K562 (cell line): ENCODE measurements at regions not wholly inside any gene's neighbourhood (a gene's known extent, or its start where the extent isn't known, plus 50 kb on each side); places are given as distances from the start of the nearest gene placed in this dataset.

Source experiments
- ATAC-seq: fragments of 200-7000 bp; cut with Tn5 transposase; 3 replicates; pipeline ENCODE4 v1.9.1; 2020; ENCODE audit warnings: moderate library complexity
- BruUV-seq: library from RNA; stranded (reverse); fragments of 400-500 nt; replicated peaks from 2 replicates; lab custom pipeline; 2021; lab: Mats Ljungman, UMichigan
- CTCF ChIA-PET: fragments of 300-600 bp; formaldehyde crosslinking; extraction: SDS; loops from one replicate; lab custom pipeline; 2021; ENCODE audit warnings: low intra/inter-chr PET ratio; lab: Yijun Ruan, JAX
- POLR2A ChIA-PET: fragments of 300-600, 350-650 bp; sonication (Branson Sonifier 250); formaldehyde crosslinking; extraction: SDS; loops from one replicate; lab custom pipeline; 2021; ENCODE audit warnings: antibody characterized with exemption, inconsistent platforms; lab: Yijun Ruan, JAX
- DNase-seq, 4 experiments: peaks; one replicate each; pipeline versions ENCODE4 v3.0.0 to v3.0.0-alpha.2; 2011 to 2018; ENCODE audit warnings: low spot score in 3 of 4, mixed read lengths in 3 of 4; ENCODE audit errors: extremely low read depth in 1 of 4
- FAIRE-seq: peaks from 2 replicates; lab custom pipeline; 2011; peaks lifted over from hg19 to GRCh38; lab: Jason Lieb, UNC
- H2AFZ ChIP-seq: 2 replicates; pipeline ENCODE4 v1.6.0; 2011; ENCODE audit warnings: low read depth, low read length, control low read depth, inconsistent platforms
- H3K27ac ChIP-seq: fragments of 200-600 bp; 3 replicates; pipeline ENCODE4 v1.8.0; 2011; ENCODE audit warnings: low read depth, mild to moderate bottlenecking, control low read depth, inconsistent platforms, low read length, moderate library complexity, mixed read lengths; ENCODE audit errors: extremely low read depth
- H3K27me3 ChIP-seq, 2 experiments: fragments of 300-600 bp in 1 of 2; 2 replicates in 1 of 2; 3 replicates in 1 of 2; pipeline versions ENCODE4 v1.6.0 to v1.8.0; 2011; ENCODE audit warnings: inconsistent platforms in 2 of 2, low read length in 2 of 2, mild to moderate bottlenecking in 1 of 2, mixed read lengths in 1 of 2, moderate library complexity in 1 of 2; ENCODE audit not compliant: control insufficient read depth in 2 of 2, insufficient read depth in 2 of 2
- H3K36me3 ChIP-seq: fragments of 300-600 bp; 3 replicates; pipeline ENCODE4 v1.8.0; 2011; ENCODE audit warnings: mild to moderate bottlenecking, low read length, inconsistent platforms; ENCODE audit not compliant: control insufficient read depth, insufficient read depth
- H3K4me1 ChIP-seq, 2 experiments: fragments of 200-600 bp in 1 of 2; replicated peaks in 1 of 2; 2 replicates in 1 of 2; 3 replicates in 1 of 2; pipeline versions ENCODE4 v1.5.1 to v1.8.0; 2011; ENCODE audit warnings: inconsistent platforms in 2 of 2, low read length in 2 of 2, mild to moderate bottlenecking in 1 of 2, mixed read lengths in 1 of 2, moderate library complexity in 1 of 2; ENCODE audit not compliant: control insufficient read depth in 2 of 2, insufficient read depth in 2 of 2
- H3K4me2 ChIP-seq: 2 replicates; pipeline ENCODE4 v1.6.1; 2011; ENCODE audit warnings: low read length, control low read depth, inconsistent platforms, mixed read lengths; ENCODE audit not compliant: insufficient read depth
- H3K4me3 ChIP-seq: fragments of 200-600 bp; sonication (generic), shearing (Covaris generic); 2 replicates; pipeline ENCODE4 v1.5.1; 2016; ENCODE audit warnings: control low read depth, inconsistent platforms
- H3K79me2 ChIP-seq: fragments of 200-600 bp; 3 replicates; pipeline ENCODE4 v1.8.0; 2011; ENCODE audit warnings: low read length, inconsistent platforms; ENCODE audit not compliant: control insufficient read depth, insufficient read depth
- H3K9ac ChIP-seq, 2 experiments: 2 replicates each; pipeline versions ENCODE4 v1.6.0 to v1.6.1; 2011; ENCODE audit warnings: low read depth in 2 of 2, low read length in 2 of 2, control low read depth in 1 of 2, inconsistent platforms in 1 of 2, mild to moderate bottlenecking in 1 of 2, mixed read lengths in 1 of 2; ENCODE audit not compliant: insufficient read depth in 1 of 2
- H3K9me1 ChIP-seq: one replicate; pipeline ENCODE4 v1.6.0; 2011; ENCODE audit warnings: inconsistent platforms, mild to moderate bottlenecking, low read length, moderate library complexity; ENCODE audit not compliant: control insufficient read depth, insufficient read depth
- H3K9me3 ChIP-seq: replicated peaks from 2 replicates; pipeline ENCODE4 v1.5.1; 2011; ENCODE audit warnings: low read depth, low read length, inconsistent platforms; ENCODE audit not compliant: control insufficient read depth, insufficient read depth
- H4K20me1 ChIP-seq: replicated peaks from 2 replicates; pipeline ENCODE4 v1.6.1; 2011; ENCODE audit warnings: low read length, inconsistent platforms, mixed read lengths; ENCODE audit not compliant: control insufficient read depth, insufficient read depth
- GTF2A2 ChIP-seq: IDR thresholded peaks from 2 replicates; pipeline ENCODE4 v1.6.1; 2016; ENCODE audit warnings: mild to moderate bottlenecking, missing genetic modification characterization, missing compliant biosample characterization
- HLTF ChIP-seq: fragments of 450-650 bp; IDR thresholded peaks from 2 replicates; pipeline ENCODE4 v1.6.1; 2016
- NR1H2 ChIP-seq: sonication (generic); formaldehyde crosslinking; IDR thresholded peaks from 2 replicates; pipeline ENCODE4 v1.4.0; 2020; ENCODE audit warnings: mild to moderate bottlenecking, missing genetic modification reagents
- WGBS: fragments of 100-300 bp; shearing (Covaris generic); methylation state at CpG from one replicate; pipeline ENCODE4 v1.1.6; 2016; ENCODE audit warnings: low coverage, mixed read lengths; ENCODE audit not compliant: insufficient coverage; ENCODE audit errors: missing lambda C conversion rate; 5-methylcytosine and 5-hydroxymethylcytosine counted together
- in situ Hi-C: fragments of 300-500 bp; cut with MboI; formaldehyde crosslinking; loops from 4 replicates; pipeline ENCODE4 v1.15.0; 2018; ENCODE audit warnings: inconsistent platforms, mixed read lengths
- intact Hi-C: fragments of 100-400 bp; cut with micrococcal nuclease; formaldehyde crosslinking; loops from 2 replicates; pipeline ENCODE4 v1.14.2; 2022
- TF ChIP-seq, protein P1 (sequence below): fragments of 250-450 bp; sonication (Bioruptor Pico); IDR thresholded peaks from 2 replicates; pipeline ENCODE4 v1.4.0; 2020; ENCODE audit warnings: mild to moderate bottlenecking, moderate library complexity

DNA sequence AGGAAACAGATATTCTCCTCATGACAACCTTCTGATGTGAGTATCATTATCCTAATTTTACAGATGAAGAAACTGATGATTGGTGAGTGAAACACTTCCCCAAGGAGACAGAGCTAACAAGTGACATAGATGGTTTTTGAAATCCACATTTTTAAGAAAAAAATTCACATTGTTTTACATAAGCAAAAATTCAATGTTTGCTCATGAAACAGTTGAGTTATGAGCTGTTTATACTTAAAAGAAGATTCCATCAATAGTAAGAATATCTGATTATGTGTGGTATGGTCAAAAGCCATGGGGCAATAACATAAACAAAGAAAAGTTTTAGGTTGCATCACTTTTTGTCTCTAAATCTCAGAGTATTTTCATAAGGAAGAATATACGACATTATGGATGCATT, 167.9 kb upstream of the PAPPA start:
- Histone ChIP-seq H3K4me2 (no peak overlapping the region), H3K79me2 (no peaks in the 10 kb centered on the region), H3K27ac (no peak overlapping the region), H3K36me3 (no peaks in the 10 kb centered on the region), H3K4me3 (no peak overlapping the region), H3K9me1 (no peaks in the 10 kb centered on the region), H3K4me1 (no peaks in the 10 kb centered on the region), H3K9ac (no peak overlapping the region), H2AFZ (no peak overlapping the region), H4K20me1 (no peaks in the 10 kb centered on the region), H3K27me3 (no peaks in the 10 kb centered on the region), H3K9me3 (no peaks in the 10 kb centered on the region; the same call in 1 of the 2 replicates)
- no peak for DNase-seq
- in situ Hi-C loops, result no loop called here
- no TSS peak for BruUV-seq
- TF ChIP-seq, protein P1, sequence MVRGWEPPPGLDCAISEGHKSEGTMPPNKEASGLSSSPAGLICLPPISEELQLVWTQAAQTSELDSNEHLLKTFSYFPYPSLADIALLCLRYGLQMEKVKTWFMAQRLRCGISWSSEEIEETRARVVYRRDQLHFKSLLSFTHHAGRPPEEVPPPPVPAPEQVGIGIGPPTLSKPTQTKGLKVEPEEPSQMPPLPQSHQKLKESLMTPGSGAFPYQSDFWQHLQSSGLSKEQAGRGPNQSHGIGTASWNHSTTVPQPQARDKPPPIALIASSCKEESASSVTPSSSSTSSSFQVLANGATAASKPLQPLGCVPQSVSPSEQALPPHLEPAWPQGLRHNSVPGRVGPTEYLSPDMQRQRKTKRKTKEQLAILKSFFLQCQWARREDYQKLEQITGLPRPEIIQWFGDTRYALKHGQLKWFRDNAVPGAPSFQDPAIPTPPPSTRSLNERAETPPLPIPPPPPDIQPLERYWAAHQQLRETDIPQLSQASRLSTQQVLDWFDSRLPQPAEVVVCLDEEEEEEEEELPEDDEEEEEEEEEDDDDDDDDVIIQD (CRISPR knock-in tag), result no peak
- TF ChIP-seq NR1H2 (no peak), GTF2A2 (tag) (no peak)
- ChIA-PET CTCF (no interaction called here), POLR2A (no interaction called here)
- intact Hi-C loops, result no loop called here
- ATAC-seq, result no peak
- 0% methylated on average over 1 of the region's 1 CpG for WGBS
- no peak for FAIRE-seq

DNA sequence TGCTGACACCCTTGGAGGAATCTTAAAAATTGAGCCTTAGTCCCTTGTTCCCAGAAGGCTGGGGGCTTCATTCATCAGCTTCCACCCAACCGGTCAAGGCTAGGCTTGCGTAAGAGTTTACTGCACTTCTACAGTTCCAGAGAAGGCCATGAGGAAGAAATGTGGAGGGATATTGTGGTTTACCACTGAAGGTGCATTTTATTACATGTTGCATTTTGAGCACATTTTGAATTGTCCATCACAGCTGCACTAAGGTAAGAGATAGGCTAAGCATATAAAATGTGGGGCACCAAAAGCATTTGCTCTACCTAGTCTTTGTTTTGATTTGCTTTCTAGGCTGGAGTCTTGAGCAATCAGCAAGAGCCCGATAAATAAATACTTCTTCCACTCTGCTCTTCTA, 167.1 kb upstream of the PAPPA start:
- no peak overlapping the region for H3K4me2 ChIP-seq
- ATAC-seq (no peak), DNase-seq (no peak), FAIRE-seq (no peak)
- H3K27me3 ChIP-seq, result no peaks in the 10 kb centered on the region
- H4K20me1 ChIP-seq, result no peaks in the 10 kb centered on the region
- CTCF ChIA-PET, result no interaction called here
- no peak overlapping the region for H2AFZ ChIP-seq
- no peak overlapping the region for H3K9ac ChIP-seq
- POLR2A ChIA-PET, result no interaction called here
- no peaks in the 10 kb centered on the region for H3K36me3 ChIP-seq
- WGBS, result 7% methylated on average over 3 of the region's 3 CpGs
- H3K9me3 ChIP-seq, result no peaks in the 10 kb centered on the region; the same call in 1 of the 2 replicates
- no TSS peak for BruUV-seq
- in situ Hi-C loops, result no loop called here
- no peak overlapping the region for H3K27ac ChIP-seq
- no peak overlapping the region for H3K4me3 ChIP-seq
- TF ChIP-seq HLTF, result no peak
- H3K79me2 ChIP-seq, result no peaks in the 10 kb centered on the region
- H3K4me1 ChIP-seq, result no peaks in the 10 kb centered on the region
- intact Hi-C loops, result no loop called here
- no peaks in the 10 kb centered on the region for H3K9me1 ChIP-seq
